MM.1S (cell line): ENCODE measurements at regions not wholly inside any gene's neighbourhood (a gene's known extent, or its start where the extent isn't known, plus 50 kb on each side); places are given as distances from the start of the nearest gene placed in this dataset.

Experiments
- EZH2 ChIP-seq: fragments of 300-600 bp; sonication (generic); optimal IDR thresholded peaks from 2 replicates; pipeline ENCODE3; 2017; ENCODE audit warnings: low read depth, mild to moderate bottlenecking, antibody characterized with exemption, low read length, mixed read lengths
- TF ChIP-seq, protein P1 (sequence below): fragments of 300-600 bp; sonication (generic); IDR thresholded peaks from 2 replicates; pipeline ENCODE4 v1.5.1; 2016; ENCODE audit warnings: antibody characterized with exemption, low read length, mixed read lengths

DNA sequence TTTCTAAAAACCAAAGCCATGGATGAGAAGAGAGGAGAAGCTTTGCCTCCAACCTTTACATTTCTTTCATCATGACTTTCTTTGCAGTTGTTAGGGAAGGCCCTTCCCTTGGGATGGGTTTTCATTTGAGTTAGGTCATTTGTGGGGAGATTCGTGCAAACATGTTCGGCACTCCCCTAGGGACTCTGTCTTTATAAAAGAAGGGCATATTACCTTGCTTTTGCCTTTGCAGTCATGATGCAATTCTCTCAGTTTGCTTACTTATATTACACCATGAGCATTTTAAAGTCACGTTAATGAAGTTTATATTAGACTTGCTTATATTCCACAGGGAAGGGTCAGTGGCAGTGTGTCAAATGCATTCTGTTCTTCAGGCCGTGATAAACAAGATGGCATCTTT is 289.3 kb upstream of the WWC1 start:
- TF ChIP-seq, protein P1, sequence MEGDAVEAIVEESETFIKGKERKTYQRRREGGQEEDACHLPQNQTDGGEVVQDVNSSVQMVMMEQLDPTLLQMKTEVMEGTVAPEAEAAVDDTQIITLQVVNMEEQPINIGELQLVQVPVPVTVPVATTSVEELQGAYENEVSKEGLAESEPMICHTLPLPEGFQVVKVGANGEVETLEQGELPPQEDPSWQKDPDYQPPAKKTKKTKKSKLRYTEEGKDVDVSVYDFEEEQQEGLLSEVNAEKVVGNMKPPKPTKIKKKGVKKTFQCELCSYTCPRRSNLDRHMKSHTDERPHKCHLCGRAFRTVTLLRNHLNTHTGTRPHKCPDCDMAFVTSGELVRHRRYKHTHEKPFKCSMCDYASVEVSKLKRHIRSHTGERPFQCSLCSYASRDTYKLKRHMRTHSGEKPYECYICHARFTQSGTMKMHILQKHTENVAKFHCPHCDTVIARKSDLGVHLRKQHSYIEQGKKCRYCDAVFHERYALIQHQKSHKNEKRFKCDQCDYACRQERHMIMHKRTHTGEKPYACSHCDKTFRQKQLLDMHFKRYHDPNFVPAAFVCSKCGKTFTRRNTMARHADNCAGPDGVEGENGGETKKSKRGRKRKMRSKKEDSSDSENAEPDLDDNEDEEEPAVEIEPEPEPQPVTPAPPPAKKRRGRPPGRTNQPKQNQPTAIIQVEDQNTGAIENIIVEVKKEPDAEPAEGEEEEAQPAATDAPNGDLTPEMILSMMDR, result no peak
- no peak for TF ChIP-seq EZH2
